Sigmoid colon (tissue), 6 donors: ENCODE measurements at regions not wholly inside any gene's neighbourhood (a gene's known extent, or its start where the extent isn't known, plus 50 kb on each side); places are given as distances from the start of the nearest gene placed in this dataset.

ENCODE experiments used
- DNase-seq: peaks from one replicate; pipeline ENCODE4 v3.0.0-alpha.2; 2019
- H3K27ac ChIP-seq, 4 donors: fragments of 200-600 bp; sonication (generic); one replicate each; pipeline ENCODE4 v1.5.1; 2016 to 2019; ENCODE audit warnings: mild to moderate bottlenecking in 1 of 4
- H3K27me3 ChIP-seq, 3 donors: fragments of 200-600 bp; sonication (generic); one replicate each; pipeline ENCODE4 v1.5.1; 2019; ENCODE audit warnings: mild to moderate bottlenecking in 1 of 3
- H3K36me3 ChIP-seq, 4 donors: fragments of 200-600 bp; sonication (generic); one replicate each; pipeline ENCODE4 v1.5.1; 2016 to 2019
- H3K4me1 ChIP-seq, 4 donors: fragments of 200-600 bp; sonication (generic); one replicate each; pipeline ENCODE4 v1.5.1; 2017 to 2019
- H3K4me3 ChIP-seq, 4 donors: fragments of 200-600 bp; sonication (generic); one replicate each; pipeline ENCODE4 v1.5.1; 2017 to 2019; ENCODE audit warnings: mild to moderate bottlenecking in 2 of 4, moderate library complexity in 1 of 4
- H3K9me3 ChIP-seq, 4 donors: fragments of 200-600 bp in 3 of 4; sonication (generic) in 3 of 4; one replicate each; pipeline versions ENCODE4 v1.5.1 to v1.6.1; 2013 to 2019
- EP300 ChIP-seq, 4 donors: sonication (generic); formaldehyde crosslinking; IDR thresholded peaks; one replicate each; pipeline ENCODE4 v1.6.1; 2017; ENCODE audit warnings: antibody characterized with exemption in 4 of 4
- POLR2A ChIP-seq, 2 donors: fragments of 450-650 bp; IDR thresholded peaks; one replicate each; pipeline ENCODE4 v1.6.1; 2016; ENCODE audit warnings: antibody characterized with exemption in 2 of 2, mild to moderate bottlenecking in 2 of 2, moderate library complexity in 2 of 2
- POLR2AphosphoS5 ChIP-seq, 4 donors: sonication (generic); formaldehyde crosslinking; IDR thresholded peaks; one replicate each; pipeline ENCODE4 v1.6.1; 2017; ENCODE audit warnings: antibody characterized with exemption in 4 of 4
- WGBS, 2 donors: extraction: QIAGEN DNeasy Blood & Tissue Kit; methylation state at CpG; one replicate each; pipeline ENCODE4 v1.1.7; 2013; 5-methylcytosine and 5-hydroxymethylcytosine counted together
- intact Hi-C: fragments of 100-400 bp; cut with DNase I; formaldehyde crosslinking; loops from one replicate; pipeline ENCODE4 v1.15.1; 2023
- TF ChIP-seq, protein P1 (sequence below), 4 experiments: fragments of 450-650 bp in 3 of 4; fragments of 200-600 bp in 1 of 4; IDR thresholded peaks; one replicate each; pipeline ENCODE4 v1.5.1; 2016 to 2019; ENCODE audit warnings: antibody characterized with exemption in 4 of 4, mild to moderate bottlenecking in 3 of 4, moderate library complexity in 2 of 4
- donor health status: healthy with polysubstance abuse.
- donor health status: healthy.

DNA sequence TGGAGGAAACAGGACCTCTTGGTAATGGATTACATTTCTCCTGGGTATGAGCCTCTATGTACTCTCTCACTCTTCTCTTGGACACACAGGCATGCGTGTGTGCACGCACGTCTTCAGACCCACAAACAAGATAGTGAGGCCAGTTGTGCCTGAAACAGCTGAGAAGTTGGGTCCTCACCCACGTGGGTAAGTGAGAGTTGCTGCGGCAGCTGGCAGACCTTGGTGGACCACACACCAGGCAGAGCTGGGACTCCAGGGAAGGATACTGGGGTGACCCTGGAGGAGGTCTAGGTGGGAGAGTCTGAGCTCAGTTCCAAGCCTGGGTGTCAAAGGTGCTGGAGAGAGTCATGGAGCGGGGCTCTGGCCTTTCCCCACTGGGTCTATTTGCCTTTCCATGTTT is 194.3 kb downstream of the HAUS1 start:
- Histone ChIP-seq H3K36me3 (no peaks in the 10 kb centered on the region), H3K27ac (no peak overlapping the region), H3K9me3 (no peaks in the 10 kb centered on the region), H3K27me3 (no peaks in the 10 kb centered on the region), H3K4me1 (no peaks in the 10 kb centered on the region), H3K4me3 (no peak overlapping the region)
- TF ChIP-seq EP300 (IDR thresholded peaks at IDR 0.05), result no peak
- TF ChIP-seq, protein P1, sequence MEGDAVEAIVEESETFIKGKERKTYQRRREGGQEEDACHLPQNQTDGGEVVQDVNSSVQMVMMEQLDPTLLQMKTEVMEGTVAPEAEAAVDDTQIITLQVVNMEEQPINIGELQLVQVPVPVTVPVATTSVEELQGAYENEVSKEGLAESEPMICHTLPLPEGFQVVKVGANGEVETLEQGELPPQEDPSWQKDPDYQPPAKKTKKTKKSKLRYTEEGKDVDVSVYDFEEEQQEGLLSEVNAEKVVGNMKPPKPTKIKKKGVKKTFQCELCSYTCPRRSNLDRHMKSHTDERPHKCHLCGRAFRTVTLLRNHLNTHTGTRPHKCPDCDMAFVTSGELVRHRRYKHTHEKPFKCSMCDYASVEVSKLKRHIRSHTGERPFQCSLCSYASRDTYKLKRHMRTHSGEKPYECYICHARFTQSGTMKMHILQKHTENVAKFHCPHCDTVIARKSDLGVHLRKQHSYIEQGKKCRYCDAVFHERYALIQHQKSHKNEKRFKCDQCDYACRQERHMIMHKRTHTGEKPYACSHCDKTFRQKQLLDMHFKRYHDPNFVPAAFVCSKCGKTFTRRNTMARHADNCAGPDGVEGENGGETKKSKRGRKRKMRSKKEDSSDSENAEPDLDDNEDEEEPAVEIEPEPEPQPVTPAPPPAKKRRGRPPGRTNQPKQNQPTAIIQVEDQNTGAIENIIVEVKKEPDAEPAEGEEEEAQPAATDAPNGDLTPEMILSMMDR (IDR thresholded peaks at IDR 0.05), result no peak
- intact Hi-C loops, result no loop called here
- WGBS, 2 donors, result 92 to 95% methylated on average over 6 of the region's 6 CpGs
- DNase-seq, result no peak

DNA sequence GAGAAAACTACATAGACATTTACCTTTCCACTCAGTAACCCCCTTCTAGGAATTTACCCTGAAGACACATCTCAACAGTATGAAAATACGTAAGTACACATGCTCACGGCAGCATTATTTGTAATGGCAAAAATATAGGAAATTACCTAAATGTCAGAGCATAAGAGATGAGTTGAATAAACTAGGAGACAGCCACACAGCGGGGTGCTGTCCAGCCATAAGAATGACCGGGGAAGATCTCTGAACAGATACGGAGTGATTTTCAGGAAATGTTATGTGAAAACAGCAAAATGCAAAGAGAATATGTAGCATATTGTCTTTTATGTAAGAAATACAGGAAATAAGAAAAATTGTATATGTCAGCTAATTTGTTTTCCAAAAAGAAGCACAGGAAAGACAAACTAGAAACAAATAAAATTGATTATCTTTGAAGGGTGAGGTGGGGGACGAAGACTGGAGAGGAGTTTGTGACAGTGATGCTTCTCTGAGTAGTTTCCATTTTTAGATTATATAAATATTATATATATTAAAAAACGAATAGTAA is 195.4 kb downstream of the HAUS1 start:
- Histone ChIP-seq H3K27me3 (no peaks in the 10 kb centered on the region), H3K36me3 (no peaks in the 10 kb centered on the region), H3K4me3 (no peak overlapping the region), H3K4me1 (no peaks in the 10 kb centered on the region), H3K27ac (no peak overlapping the region), H3K9me3 (no peaks in the 10 kb centered on the region)
- no peak for DNase-seq
- TF ChIP-seq EP300 (IDR thresholded peaks at IDR 0.05) (no peak), POLR2A (IDR thresholded peaks at IDR 0.05) (no peak), POLR2AphosphoS5 (IDR thresholded peaks at IDR 0.05) (no peak)
- TF ChIP-seq, protein P1 (IDR thresholded peaks at IDR 0.05), result no peak
- WGBS, 2 donors, result 81 to 85% methylated on average over 7 of the region's 7 CpGs
- intact Hi-C loops, result no loop called here

DNA sequence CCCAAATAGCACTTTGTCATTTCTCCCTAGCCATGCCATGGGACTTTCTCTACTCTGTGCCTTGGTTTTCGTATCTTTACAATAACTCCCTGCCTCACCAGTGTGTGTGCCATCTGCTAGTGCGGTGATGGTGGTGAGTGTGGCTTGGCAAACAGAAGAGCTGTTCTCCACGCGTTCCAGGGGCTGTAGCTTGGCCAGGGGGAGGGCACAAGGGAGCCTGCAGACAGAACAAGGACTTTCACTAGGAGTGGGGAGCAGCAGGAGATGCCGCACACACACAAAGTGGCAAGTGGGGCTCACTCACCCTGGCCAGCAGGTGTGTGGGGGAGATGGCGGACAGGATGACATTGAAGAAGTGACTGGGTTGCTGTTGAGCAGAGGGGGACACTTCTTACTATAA is 196.9 kb downstream of the HAUS1 start:
- Histone ChIP-seq H3K4me3 (no peak overlapping the region), H3K27ac (no peak overlapping the region), H3K9me3 (no peaks in the 10 kb centered on the region), H3K36me3 (no peaks in the 10 kb centered on the region), H3K27me3 (no peaks in the 10 kb centered on the region), H3K4me1 (no peaks in the 10 kb centered on the region)
- WGBS, 2 donors, result 56 to 76% methylated on average over 6 of the region's 6 CpGs
- TF ChIP-seq, protein P1 (IDR thresholded peaks at IDR 0.05), result no peak
- TF ChIP-seq POLR2A (IDR thresholded peaks at IDR 0.05), result no peak
- TF ChIP-seq POLR2AphosphoS5 (IDR thresholded peaks at IDR 0.05), result no peak
- TF ChIP-seq EP300 (IDR thresholded peaks at IDR 0.05), result no peak
- intact Hi-C loops, result no loop called here
- DNase-seq, result no peak

DNA sequence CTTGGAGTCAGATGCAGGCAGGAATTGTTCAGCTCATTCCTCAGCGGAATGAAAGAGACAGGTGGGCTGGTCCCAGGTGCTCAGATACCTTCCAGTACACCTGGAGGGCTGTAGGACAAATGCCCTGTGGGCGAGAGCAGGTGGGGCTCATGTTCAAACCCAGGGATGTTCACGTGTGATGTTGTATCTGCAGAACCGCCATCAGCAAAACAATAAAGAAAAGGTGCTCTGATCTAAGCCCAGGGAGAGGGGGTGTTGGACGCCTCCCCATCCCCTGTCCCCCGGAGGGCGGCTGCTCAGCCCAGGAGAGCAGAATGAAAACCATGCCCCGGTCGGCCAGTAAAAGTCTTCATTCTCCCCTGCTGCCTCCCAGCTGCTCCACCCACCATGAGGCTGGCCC is 197.4 kb downstream of the HAUS1 start:
- intact Hi-C loops, result no loop called here
- no peak overlapping the region for H3K27ac ChIP-seq
- no peak overlapping the region for H3K4me3 ChIP-seq
- no peaks in the 10 kb centered on the region for H3K9me3 ChIP-seq
- DNase-seq, result no peak
- no peak for TF ChIP-seq POLR2A (IDR thresholded peaks at IDR 0.05)
- no peaks in the 10 kb centered on the region for H3K27me3 ChIP-seq
- 74 to 84% methylated on average over 9 of the region's 9 CpGs for WGBS, 2 donors
- no peaks in the 10 kb centered on the region for H3K4me1 ChIP-seq
- H3K36me3 ChIP-seq, result no peaks in the 10 kb centered on the region

DNA sequence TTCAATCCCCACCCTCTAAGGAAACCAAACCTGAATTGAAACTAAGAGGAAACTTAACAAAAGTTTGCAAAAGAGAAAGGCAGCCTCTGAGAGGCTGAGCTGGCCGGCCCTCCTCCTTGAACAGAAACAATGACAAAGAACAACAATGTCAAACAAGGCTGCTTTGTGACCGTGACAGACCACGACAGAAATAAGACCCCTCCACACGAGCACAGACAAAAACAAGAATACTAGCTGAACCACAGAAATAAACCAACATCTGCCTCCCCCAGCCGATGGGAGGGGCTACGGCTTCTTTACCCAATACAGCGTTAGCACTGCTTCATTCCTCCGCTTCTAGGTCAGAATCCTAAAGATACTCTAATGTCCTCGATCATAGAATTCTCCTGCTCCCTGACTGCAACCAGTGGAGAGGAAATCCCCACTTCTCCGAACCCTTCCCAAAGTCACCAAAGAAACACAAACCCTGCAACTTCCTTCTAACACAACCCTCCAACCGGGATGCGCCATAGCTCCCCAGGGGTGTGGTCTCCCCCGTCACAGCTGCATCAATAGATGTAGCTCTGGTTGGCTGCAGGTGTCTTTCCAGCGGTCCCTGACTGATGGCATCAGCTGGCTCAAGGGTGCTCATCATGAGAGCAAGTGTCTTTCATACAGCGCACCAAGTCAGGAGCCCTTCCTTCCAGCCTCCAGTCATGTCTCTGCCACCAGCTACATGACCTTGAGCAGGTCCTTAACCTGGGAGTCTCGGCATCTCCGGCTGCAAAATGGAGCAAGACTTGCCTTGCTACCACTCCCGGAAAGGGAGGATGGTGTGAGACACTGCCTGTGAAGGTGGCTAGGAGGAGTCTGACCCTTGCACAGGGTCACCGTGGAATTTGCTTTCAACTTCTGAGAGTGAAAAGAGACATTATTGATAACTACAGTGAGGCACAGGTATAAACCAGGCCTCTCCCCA is 198.6 kb downstream of the HAUS1 start:
- 68 to 71% methylated on average over 19 of the region's 19 CpGs for WGBS, 2 donors
- DNase-seq, result peak; percentile 2

More for the DNA sequence above, 198.6 kb downstream of the HAUS1 start:
- Histone ChIP-seq H3K36me3 (no peaks in the 10 kb centered on the region), H3K27me3 (no peaks in the 10 kb centered on the region), H3K4me3 (no peak overlapping the region), H3K9me3 (no peaks in the 10 kb centered on the region), H3K4me1 (no peaks in the 10 kb centered on the region), H3K27ac (no peak overlapping the region)
- intact Hi-C loops, result no loop called here
- no peak for TF ChIP-seq EP300 (IDR thresholded peaks at IDR 0.05)
- TF ChIP-seq, protein P1 (IDR thresholded peaks at IDR 0.05), result no peak
- TF ChIP-seq POLR2A (IDR thresholded peaks at IDR 0.05), result no peak
- TF ChIP-seq POLR2AphosphoS5 (IDR thresholded peaks at IDR 0.05), result no peak
